Forelimb muscle (tissue), 1 donor: ENCODE measurements at regions not wholly inside any gene's neighbourhood (a gene's known extent, or its start where the extent isn't known, plus 50 kb on each side); places are given as distances from the start of the nearest gene placed in this dataset.

Experiments used
- DNase-seq: peaks from one replicate; pipeline ENCODE4 v3.0.0-alpha.2; 2013; ENCODE audit warnings: low read depth

GRCh38 chr1:4964634-4965345 is 310.4 kb downstream of the AJAP1 start:
- DNase-seq, result no peak

- DNase-seq, result no peak
Observed at GRCh38 chr1:4963251-4963650, 308.8 kb downstream of the AJAP1 start.

GRCh38 chr1:4962836-4963235 is 308.4 kb downstream of the AJAP1 start:
- DNase-seq, result no peak

GRCh38 chr1:4961935-4962645 is 307.7 kb downstream of the AJAP1 start:
- DNase-seq, result no peak

GRCh38 chr1:4960782-4961475 is 306.5 kb downstream of the AJAP1 start:
- no peak for DNase-seq

DNA sequence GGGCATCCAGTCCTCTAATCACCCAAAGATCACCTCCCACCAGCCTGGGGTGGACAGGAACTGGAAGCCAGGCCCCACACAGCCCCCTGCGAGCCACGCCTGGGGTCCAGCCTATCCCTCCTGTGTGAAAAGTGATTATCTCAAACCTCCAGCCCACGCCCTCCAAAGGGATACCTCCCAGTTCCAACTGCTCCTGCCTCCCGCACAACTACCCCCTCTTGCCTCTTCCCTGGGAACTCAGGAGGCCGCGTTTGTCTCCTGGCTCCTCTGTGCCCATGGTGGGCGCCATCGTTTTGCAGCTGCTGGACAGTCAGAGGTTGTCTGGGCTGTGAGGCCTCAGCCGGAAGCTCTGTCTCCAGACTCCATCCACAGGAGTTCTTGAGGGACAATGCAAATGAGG is 305.9 kb downstream of the AJAP1 start:
- no peak for DNase-seq

GRCh38 chr1:4959216-4959615 is 304.8 kb downstream of the AJAP1 start:
- DNase-seq, result no peak

- DNase-seq, result no peak
Observed at GRCh38 chr1:4957027-4957426, 302.6 kb downstream of the AJAP1 start.

DNA sequence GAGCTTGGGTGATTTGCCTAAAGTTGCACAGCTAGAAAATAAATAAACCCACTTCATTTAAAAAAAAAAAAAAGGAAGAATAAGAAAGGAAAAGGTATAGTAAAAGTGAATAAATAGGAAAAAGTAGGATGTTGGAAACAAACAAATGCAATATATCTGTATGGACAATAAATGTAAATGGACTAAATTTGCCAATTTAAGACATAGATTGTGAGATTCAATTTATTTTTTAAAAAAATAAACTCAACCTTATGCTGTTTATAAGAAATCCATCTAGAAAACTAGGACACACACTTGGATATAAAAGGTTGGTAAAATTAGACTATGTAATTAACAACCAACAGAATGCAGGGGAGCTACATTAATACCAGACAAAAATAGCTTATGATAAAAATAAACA is 300.0 kb downstream of the AJAP1 start:
- no peak for DNase-seq

DNA sequence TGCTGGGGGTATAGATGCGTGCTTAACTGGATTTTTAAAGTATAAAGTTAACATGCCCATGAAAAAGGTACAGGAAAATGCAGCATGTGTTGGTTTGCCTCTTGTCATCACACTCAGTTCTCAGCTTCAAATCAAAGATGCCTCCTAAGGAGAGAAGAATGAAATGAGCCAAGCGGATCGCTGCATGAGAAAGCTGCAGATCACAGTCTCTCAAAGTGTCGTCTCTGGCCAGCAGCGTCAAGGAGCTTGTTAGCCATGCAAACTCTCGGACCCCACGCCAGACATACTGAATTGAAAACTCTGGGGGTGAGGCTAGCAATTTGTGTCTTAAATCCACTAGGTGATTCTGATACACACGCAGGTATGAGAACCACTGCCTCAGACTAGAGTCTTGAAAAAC is 297.2 kb downstream of the AJAP1 start:
- DNase-seq, result no peak

- DNase-seq, result no peak
Observed at GRCh38 chr1:4946343-4946742, 291.9 kb downstream of the AJAP1 start.

DNA sequence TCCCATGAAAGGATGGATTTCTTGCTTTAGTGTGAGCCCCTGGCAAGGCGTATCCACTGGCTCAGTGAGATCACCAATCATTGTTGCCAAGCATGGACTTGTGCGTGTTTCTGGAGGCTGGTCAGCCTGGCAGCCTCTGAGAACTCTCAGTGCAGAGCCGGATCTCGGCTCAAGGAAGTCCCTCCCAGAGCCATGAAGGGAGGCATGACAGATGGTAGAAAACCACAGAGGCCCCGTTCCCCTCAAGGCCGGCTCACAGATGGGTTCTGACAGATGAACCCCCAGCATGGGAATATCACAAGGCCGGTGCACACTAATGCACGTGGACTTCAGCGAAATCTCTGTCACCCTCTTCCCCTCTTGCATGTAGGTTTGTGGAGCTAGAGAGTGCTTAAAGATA is 290.5 kb downstream of the AJAP1 start:
- DNase-seq, result no peak

DNA sequence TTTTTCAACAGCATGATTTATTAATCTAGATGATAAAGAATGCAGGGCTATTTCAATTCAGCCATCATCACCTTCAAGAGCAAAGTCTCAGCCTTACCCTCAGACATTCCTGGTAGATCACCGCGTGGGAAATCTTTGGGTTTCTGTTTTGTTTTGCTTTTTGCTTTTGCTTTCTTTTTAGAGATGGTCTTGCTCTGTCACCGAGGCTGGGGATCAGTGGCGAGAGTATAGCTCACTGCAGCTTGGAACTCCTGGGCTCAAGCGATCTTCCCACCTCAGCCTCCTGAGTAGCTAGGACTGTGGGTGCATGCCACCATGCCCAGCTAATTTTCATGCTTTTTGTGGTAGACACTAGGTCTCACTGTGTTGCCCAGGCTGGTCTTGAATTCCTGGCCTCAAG is 289.7 kb downstream of the AJAP1 start:
- DNase-seq, result no peak

- no peak for DNase-seq
Observed at GRCh38 chr1:4939266-4939665, 284.9 kb downstream of the AJAP1 start.

DNA sequence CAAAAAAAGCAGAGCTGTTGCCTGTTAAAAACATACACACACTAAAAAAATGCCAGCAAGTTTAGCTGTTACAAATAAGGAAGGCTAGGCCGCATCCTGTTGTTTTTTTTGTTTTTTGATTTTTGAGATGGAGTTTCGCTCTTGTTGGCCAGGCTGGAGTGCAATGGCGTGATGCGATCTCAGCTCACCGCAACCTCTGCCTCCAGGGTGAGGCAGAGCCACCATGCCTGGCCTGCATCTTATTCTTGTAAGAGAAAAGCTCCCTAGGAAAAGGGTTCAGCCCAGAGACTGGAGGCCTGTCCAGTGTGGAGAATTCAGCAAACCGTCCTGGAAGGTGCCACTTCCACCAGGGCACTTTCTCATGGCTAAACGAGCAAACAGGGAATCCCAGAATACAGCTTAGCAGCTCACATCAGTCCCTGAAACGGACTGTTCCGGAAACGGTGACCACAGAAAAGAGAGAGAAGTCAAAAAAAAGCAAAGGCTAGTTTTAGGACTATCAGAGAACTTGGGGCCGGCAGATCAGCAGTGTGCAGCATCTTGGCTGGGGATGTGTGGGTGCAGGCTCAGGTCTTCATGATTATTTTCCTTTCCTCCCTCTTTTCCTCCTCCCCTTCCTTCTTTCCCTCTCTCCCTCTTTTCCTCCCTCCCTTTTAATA is 283.6 kb downstream of the AJAP1 start:
- DNase-seq, result no peak

- DNase-seq, result no peak
Observed at GRCh38 chr1:4935807-4936206, 281.4 kb downstream of the AJAP1 start.

- no peak for DNase-seq
Observed at GRCh38 chr1:4933232-4933631, 278.8 kb downstream of the AJAP1 start.

- DNase-seq, result no peak
Observed at GRCh38 chr1:4932311-4933030, 278.1 kb downstream of the AJAP1 start.

DNA sequence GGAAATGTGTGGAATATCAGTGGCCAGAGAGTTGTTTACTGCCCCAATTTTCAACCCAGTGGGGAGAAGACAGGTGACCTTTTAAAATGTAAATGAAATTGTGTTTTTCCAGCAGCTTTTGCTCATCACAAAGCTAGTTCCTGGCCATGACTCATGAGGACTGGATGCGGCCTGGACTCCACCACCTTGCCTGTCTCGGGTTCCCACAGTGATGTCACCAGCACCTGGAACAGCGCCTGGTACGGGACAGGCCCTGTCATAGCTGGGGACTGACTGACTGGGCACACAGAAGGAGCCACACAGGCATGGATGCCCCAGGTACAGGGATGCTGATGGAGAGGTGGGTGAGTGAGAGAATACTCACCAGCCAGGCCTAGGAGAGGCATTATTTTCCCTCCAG is 277.1 kb downstream of the AJAP1 start:
- DNase-seq, result no peak

GRCh38 chr1:4928186-4928585 is 273.8 kb downstream of the AJAP1 start:
- DNase-seq, result no peak

GRCh38 chr1:4924356-4924755 is 269.9 kb downstream of the AJAP1 start:
- DNase-seq, result no peak

GRCh38 chr1:4916610-4917009 is 262.2 kb downstream of the AJAP1 start:
- no peak for DNase-seq
